NCI-H1436 treated with DMSO at 0.1 percent for 48 hours (cell line): ENCODE measurements at regions not wholly inside any gene's neighbourhood (a gene's known extent, or its start where the extent isn't known, plus 50 kb on each side); places are given as distances from the start of the nearest gene placed in this dataset.

Source experiments
- DNase-seq: peaks from one replicate; lab custom pipeline; 2025; lab: John Stamatoyannopoulos, UW

DNA sequence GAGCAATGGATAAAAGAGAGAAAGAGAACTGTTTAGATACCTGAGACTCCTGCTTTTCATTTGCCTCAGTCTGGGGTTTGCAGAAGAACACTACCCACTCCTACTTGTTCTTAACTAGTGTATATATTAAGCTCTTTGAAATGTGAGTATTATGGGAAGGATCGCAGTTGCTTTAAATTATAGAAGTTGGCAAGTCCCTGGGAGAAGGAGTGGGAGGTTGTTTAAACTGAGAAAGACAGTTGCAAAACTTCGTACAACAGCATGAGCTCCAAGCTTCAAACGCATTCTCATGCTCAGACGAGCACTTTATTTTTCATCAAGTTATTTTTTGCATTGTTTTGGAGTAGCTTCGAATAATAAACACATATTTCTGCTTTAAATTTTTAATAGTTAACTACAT lies 88.1 kb upstream of the C1QTNF7 start:
- no peak for DNase-seq

DNA sequence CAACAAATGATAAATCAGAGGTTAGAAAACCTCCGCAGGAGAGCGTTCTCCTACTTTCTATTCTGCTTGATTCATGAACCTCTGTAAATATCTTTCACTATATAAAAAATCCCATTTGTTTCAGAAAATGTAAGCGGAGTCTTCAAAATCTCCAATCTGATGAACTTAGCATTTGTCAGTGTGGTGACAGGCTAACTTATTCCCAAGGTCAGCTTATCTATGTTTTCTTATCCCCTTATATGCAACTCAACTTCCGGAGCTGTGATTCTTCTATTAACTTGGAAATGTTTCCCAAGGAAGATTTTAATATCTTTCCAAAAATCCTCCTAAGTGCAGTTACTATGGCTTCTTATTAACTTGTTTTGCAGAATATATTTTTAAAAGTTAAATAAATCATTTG lies 87.5 kb upstream of the C1QTNF7 start:
- no peak for DNase-seq

DNA sequence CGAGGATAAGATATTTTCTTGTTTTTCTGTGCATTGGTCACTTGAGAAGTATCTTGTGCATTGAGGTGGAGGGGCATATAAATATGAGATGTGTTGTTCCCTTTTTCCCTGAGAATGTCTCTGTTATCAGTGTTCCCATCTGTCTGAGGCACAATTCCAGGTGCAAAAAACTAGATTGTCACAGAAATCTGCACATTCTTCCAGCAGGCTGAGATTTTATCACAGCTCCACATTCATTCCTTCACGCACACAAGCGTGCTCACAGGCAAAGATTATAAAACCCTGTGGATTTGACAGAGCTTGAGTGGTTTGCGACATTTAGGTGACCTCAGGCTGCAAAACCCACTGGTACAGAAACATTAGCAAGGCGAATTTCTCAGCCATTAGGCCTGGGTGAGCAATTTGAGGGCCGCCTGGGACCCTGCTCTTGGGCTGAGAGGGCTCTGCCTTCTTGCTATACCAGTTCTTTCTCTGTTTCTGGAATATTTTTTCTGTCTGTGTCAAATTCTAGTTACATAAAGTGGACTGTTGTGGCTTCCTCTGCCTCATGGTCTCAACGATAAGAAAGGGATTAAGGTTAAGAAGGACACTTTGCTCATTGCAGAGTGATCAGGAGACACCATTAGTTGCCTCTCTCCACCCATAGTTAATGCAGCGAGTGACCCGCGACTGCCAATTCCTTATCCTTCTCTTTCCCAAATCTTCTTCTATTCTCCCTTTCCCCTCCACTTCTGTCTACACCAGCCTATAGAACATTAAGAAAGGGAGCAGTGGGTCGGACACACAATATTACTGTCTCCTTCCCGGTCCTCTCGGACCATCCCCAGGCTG lies 86.7 kb upstream of the C1QTNF7 start:
- DNase-seq, result no peak

DNA sequence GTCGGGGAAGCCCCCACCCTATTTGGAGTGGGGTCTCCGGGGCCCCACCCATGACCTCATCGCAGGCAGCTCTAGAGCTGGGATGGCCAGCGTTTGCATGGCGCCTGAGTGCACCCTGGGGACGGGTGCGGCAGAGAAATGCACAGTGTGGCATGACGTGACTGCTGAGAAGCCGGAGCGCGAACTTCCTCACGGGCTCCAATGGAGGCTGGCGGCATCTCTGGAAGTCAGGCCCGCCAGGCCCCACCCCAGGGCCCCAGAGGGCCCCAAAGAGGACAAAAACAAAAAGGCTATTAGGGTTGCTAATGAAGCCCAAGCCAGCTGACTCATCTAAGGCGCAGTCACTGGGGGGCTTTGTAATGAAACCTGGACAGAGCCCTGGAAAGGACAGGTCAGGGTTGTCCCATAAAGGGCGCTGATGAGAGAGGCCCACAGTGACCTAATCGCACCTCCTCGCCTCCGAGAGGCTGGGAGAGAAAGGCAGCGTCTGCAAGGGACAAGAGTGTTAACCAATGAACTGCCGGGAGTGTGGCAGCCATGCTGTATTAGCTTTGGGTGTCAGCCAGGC lies 86.0 kb upstream of the C1QTNF7 start:
- DNase-seq, result no peak

DNA sequence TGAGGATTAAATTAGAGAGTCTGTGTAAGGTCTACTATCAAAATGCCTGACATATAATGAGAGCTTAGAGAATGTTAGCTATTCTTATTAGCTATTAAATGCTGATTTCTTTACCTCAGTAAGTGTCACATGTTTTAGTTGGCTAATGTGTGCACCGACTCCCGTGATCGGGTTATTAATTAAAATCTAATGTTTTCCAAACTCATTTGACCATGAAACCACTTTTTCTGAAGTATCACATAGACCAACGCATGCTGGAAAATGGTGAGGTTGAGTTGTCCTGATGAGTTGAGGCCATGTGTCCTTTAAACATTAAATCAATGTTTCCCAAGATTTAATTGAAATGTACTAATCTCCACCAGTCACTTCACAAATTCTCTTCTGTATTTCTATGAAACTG lies 84.8 kb upstream of the C1QTNF7 start:
- no peak for DNase-seq

DNA sequence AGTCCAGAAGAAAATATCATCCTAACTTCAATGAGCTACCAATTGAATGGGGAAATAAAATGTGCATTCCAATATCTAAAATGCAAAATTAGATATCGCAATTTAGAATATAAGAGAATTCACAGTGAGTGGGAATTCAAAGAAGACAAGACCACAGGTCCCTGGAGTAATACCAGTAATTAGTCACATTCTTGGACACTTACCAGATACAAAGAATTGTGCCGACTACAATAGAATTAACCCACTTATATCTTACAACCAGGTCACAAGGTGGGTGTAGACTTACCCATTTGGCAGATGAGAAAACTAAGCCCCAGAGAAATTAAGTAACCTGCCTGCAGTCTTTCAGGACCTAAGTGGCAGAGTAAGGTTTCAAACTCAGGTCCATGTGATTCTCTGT lies 84.3 kb upstream of the C1QTNF7 start:
- DNase-seq, result no peak

DNA sequence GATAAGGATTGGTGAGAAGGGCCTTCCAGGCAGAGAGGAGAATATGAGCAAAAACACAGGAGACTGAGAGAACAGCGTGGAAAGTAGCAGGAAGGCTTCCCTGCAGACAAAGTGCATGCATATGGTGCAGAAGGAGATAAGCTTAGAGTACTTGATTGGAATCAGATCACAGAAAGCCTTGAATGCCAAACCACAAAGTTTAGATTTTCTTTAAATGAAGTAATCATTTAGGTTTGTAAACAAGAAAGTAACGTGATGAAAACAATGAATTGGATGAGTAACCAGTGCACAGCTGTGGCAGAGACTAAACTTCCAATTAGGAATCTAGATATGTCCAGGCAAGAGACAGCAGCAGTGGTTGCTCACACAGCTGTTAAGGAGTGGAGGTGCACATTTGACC lies 83.8 kb upstream of the C1QTNF7 start:
- no peak for DNase-seq

DNA sequence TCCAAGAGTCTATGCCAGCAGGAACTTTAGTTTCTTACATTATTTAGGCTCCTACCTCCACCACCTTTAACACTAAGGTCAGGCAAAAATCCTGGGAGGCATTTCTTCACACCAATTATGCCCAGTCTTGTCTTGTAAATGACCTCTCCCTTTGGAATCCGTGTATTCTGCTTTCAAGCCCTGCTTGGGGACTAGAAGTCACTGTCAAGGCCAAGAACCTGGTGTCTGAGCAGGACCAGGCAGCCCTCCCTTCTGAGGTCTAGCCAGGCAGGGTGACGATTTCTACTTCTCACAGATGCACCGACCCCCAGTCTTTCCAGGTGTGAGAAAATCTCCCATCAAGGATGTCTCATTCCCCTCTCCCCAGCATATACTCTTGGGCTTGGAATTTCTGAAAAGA lies 82.7 kb upstream of the C1QTNF7 start:
- DNase-seq, result no peak

DNA sequence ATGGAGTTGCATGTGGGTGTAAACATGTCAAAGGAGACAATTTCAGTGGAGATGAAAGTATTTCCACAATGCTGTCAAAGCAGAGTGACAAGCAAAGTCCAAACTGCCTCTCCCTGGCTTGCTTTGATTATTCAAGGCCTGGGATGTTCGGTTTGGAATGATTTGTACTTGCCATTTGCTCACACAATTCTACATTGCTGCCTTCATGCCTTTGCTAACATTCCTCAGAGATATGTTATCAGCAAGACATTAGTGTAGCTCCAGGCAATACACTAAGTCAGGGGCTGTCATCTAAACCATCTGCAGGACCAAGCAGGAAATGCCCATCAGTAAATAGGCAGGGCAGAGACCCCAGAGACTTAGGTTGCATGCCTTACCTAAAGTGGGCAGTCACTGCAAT lies 79.6 kb upstream of the C1QTNF7 start:
- DNase-seq, result no peak

DNA sequence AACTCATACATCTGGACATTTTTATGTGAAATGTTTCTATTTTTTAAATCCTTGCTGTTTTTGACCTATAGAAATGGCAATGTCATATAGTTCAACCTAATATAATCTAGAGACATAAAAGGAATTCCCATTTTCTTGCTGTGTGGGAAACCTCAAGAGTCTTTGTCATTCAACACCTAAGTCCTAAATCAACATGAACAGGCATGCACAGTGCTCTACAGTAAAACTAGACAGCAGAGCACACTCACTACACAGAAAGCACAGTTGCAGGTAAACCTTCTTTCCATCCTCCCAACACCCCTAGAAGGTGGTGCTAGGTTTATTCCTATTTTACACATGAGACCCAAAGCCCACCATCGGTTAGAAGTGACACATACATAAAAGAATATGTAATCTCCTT lies 79.1 kb upstream of the C1QTNF7 start:
- no peak for DNase-seq

DNA sequence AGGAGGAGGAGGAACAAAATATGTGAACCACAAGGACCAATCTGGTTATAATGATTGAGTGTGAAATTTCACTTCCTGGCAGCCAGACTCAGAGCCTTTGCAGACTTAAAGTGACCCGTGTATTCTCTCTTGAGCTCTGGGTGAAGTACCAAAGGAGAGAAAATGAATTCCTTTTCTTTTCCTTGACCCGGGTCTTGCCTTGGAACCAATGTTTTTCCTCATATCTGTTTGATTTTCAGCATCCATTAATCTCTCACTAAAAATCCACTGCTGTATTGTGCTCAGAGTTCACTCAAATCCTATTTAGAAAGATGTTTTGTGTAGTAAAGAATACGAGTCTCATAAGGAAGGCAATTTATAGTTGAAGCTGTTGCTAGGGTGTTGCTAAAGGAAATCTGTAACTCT lies 78.3 kb upstream of the C1QTNF7 start:
- no peak for DNase-seq

DNA sequence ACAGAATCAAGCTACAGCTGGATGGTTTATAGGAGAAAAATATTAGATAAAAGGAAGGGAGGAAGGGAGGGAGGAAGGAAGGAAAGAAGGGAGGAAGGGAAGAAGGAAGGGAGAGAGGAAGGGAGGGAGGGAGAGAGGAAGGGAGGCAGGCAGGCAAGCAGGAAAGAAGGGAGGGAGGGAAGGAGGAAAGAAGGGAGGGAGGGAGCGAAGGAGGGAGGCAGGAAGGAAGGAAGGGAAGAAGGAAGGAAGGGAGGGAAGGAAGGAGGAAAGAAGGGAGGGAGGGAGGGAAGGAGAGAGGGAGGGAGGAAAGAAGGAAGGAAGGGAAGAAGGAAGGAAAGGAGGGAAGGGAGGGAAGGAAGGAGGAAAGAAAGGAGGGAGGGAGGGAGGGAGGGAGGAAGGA lies 77.9 kb upstream of the C1QTNF7 start:
- DNase-seq, result no peak

DNA sequence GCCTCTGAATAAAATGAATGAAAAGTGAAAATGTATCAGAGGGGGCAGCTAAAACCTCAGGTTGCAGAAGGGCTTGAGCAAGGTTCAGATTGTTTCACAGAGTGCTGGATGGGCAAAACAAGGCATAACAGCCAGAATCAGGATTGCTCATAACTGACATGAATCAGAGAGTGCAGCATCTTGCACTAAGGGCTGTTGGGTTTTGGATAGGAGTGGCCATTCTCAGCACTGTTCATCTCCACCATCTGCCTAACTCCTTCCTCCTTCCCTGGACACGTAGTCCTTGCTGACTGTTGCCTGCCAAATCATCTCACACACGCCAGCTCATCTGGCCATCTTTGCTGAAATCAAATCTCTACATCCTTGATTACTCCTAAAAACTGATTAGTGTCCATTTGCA lies 75.3 kb upstream of the C1QTNF7 start:
- DNase-seq, result no peak

DNA sequence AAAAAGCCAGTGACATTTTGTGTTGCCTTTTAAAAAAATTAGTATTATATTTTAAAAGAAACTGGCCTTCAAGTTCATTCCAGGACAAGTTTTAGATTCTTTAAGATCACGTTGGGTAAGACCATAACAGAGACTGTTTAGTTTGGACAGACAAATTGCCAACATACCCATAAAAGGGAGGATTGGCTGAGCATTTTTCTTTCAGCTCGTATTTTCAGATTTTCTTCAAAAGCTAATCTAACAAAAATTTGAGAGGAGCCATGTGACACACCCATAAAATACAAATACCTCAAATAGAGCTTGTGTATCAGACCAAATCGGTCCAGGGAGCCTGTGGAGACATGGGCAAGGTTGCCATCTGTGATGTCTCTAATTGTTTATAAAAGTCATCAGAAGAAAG lies 74.6 kb upstream of the C1QTNF7 start:
- DNase-seq, result no peak

DNA sequence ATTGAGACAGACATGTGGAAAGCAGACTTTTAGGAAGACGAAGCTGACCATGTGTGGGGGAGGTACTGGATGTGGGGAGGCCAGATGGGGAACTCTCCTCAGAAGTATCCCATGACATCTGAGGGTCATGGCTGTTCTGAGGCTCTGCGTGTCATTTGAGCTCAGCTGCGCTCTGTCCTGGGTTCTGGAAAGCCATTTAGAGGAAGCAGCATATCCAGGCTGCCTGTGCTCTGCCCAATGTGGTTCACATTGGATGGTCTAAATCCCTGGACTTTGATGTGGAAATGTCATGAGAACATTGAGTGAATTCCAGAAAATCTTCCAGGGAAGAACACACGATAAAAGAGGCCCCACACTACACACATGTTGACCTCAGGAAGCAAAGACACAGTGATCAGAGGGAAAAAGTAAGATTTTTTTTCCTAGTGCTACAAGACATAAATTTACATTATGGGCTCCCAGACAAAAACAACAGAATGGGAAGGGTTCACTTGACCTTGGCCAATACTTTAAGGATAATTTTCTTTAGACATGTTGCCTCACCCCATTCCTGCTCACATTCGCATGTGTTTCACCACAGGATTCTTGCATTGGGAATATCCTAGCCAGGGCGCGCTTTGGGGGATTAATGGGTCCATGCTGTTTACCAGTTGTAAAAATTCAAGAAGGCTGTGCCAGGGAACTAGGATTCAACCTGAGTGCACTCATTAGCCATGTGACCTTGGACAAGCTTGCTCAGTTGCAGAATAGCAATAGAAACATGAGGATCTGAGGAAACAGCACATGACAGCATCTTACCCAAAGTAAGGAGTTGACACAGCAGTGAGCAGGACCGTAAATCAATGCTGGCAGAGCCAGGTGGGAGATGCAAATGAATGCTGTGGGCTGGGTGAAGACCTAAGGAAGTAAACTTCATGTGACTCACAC lies 73.2 kb upstream of the C1QTNF7 start:
- DNase-seq, result no peak

DNA sequence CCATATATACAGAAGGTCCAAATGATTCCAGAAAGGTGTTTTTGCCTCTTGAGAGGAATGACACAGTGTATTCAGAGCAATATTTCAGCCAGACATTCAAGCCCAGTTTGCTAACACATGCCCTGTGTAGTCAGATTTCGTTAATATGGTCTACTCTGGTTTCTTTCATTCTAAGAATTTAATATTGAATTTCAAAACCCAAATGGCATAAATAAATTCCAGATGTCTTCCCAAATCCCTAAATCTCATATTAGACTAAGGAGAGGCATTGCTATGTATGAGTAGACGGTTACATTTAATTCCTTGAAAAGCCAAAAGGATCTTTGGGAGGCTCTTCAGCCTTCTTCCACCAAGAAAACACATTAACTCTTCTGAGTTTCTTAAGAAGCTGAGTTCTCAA lies 66.3 kb upstream of the C1QTNF7 start:
- DNase-seq, result no peak

DNA sequence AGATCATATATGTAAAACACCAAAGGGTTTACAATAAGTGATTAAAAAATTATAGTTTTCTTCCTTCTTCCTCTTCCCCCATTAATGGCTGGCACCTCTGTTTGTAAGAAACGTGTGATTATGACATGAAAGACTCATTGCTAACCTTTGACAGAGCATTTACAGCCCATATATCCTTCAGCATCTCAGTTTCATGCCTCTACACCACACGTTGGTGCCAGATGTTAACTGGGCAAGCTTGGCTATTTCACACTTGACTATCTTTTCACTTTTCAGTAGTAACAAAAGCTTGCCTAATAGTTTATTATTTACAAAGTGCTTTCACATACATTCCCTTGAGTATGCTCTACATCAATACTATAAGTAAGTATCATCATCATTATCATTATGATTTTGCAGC lies 65.3 kb upstream of the C1QTNF7 start:
- no peak for DNase-seq

DNA sequence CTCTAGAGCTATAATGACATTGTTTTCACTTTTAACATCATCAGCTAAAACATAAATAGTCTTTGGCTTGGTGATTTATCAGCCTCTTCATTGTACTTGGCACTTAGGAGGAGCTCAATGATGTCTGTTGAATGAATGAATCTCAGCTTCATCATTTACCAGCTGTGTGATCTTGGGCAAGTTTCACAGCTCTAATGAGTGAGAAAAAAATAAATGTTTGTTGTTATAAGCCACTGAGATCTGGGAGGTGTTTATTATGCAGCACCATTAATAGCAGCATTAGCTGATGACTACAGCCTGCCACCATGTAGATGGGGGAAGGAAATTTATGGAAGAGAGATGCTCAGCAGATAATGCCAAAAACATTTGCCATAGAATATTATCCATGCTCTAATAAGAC lies 63.6 kb upstream of the C1QTNF7 start:
- no peak for DNase-seq

DNA sequence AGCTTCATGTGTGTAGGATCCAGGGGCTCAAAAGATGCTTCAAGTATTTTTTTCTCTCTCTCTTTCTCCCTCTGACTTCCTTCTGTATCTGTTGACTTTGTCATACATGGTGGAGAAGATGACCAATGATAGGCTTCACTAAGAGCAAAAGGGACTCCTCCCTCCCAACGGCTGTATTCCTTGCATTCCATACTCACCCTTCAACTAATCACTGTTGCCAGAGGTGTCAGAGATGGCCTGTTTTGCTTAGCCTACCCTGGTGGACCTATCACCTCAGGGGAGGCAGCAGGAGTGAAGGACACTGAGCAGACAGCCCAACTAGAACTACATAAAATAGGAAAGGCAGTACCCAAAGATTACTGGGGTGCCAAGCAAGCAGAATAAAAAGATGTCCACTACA lies 62.2 kb upstream of the C1QTNF7 start:
- no peak for DNase-seq

DNA sequence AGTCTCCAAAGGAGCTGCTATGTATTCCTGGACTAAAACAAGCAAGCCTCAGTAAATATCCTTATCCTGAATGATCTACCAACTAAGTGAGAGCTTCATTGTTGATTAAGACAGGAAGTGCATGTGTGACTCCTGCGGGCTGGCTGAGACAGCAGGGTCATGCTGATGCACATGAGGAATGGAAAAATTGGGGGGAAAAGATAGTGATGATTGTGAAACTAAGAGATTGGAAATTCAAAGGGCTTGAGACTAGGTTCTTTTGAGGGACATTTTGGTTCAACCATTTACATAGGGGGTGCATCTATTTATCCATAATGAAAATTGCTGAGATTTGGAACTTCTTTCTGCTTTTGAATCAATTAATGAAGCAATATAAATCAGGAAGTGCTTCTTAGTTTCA lies 61.1 kb upstream of the C1QTNF7 start:
- DNase-seq, result no peak

DNA sequence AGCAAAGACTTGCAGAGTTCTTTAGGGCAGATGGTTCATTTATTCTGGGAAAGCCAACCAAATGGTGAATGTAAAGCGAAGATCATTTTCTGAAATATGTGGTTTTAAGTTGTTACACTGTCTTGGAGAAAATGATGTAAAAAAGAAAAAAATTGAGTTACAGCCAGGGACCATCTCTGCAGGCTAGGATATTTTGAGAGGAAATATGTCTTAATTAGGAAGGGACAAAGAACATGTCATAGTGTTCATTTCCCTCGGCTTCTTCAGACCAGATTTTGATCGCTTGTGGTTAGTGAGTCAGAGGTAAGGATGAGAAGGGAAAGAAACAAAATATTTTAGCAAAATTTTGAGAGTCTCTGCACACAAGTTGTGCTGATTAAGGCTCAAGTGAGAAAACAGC lies 59.0 kb upstream of the C1QTNF7 start:
- no peak for DNase-seq

DNA sequence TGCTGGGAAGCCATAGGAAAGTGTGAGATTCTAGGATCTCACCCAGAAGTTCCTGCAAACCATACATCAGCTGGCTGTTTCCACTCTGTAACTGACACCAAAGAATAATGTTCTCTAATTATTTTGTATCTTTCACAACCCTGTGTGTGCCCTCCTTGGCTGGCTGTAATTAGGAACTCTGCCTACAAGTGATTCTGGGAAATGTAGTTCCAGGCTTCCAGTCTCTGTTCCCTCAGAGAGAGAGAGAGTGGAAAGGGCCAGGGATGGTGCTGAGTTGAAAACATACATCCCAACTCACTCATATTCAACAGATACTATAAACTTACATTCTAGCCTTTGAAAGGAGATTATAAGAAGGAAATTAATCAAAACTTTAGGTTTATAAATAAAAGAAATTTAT lies 57.5 kb upstream of the C1QTNF7 start:
- DNase-seq, result no peak

DNA sequence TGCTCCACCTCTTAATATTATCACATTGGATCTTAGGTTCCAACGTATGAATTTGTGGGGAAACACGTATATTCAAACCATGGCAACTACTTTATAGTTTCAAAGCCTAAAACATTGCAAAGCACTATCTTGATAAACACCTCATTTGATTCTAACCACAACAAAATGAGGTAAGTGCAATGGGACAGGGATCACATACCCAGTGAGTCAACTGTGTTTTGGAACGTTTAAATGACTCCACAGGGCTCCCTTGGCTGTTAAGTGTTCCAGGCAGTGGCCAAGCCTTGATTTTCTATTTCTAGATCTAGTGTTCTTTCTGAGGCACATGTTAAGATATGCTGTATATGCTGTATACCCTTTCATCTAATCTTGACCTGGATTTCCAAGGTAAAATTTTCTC lies 54.5 kb upstream of the C1QTNF7 start:
- DNase-seq, result no peak
